ENCODE measurements at regions not wholly inside any gene's neighbourhood (a gene's known extent, or its start where the extent isn't known, plus 50 kb on each side); places are given as distances from the start of the nearest gene placed in this dataset.

- Mint-ChIP-seq H3K4me3 (ENCODE audit: low read depth) (no peak overlapping the region), H3K27me3 (no peaks in the 10 kb centered on the region), H3K4me1 (ENCODE audit: low read depth) (no peaks in the 10 kb centered on the region), H3K36me3 (ENCODE audit: insufficient read depth) (no peaks in the 10 kb centered on the region), H3K9me3 (ENCODE audit: low read depth) (no peaks in the 10 kb centered on the region), H3K27ac (no peak overlapping the region)
- no peak for DNase-seq (ENCODE audit: low spot score, unreplicated experiment)
- no peak for TF ChIP-seq CTCF (IDR thresholded peaks at IDR 0.05; ENCODE audit: unreplicated experiment)
Observed at GRCh38 chr4:62199291-62199810, 999.2 kb downstream of the ADGRL3 start.

- Mint-ChIP-seq H3K27ac (no peak overlapping the region), H3K9me3 (ENCODE audit: low read depth) (no peaks in the 10 kb centered on the region), H3K4me1 (ENCODE audit: low read depth) (no peaks in the 10 kb centered on the region), H3K27me3 (no peaks in the 10 kb centered on the region), H3K36me3 (ENCODE audit: insufficient read depth) (no peaks in the 10 kb centered on the region), H3K4me3 (ENCODE audit: low read depth) (no peak overlapping the region)
- no peak for TF ChIP-seq CTCF (IDR thresholded peaks at IDR 0.05; ENCODE audit: unreplicated experiment)
- DNase-seq (ENCODE audit: low spot score, unreplicated experiment) = no peak
Observed at GRCh38 chr4:62196338-62196737, 996.2 kb downstream of the ADGRL3 start.

- Mint-ChIP-seq H3K4me1 (ENCODE audit: low read depth) (no peaks in the 10 kb centered on the region), H3K9me3 (ENCODE audit: low read depth) (no peaks in the 10 kb centered on the region), H3K4me3 (ENCODE audit: low read depth) (no peak overlapping the region), H3K36me3 (ENCODE audit: insufficient read depth) (no peaks in the 10 kb centered on the region), H3K27me3 (no peaks in the 10 kb centered on the region), H3K27ac (no peak overlapping the region)
- DNase-seq (ENCODE audit: low spot score, unreplicated experiment) = no peak
- TF ChIP-seq CTCF (IDR thresholded peaks at IDR 0.05; ENCODE audit: unreplicated experiment) = no peak
Observed at GRCh38 chr4:62194342-62194741, 994.2 kb downstream of the ADGRL3 start.

- Mint-ChIP-seq H3K4me1 (ENCODE audit: low read depth) (no peaks in the 10 kb centered on the region), H3K36me3 (ENCODE audit: insufficient read depth) (no peaks in the 10 kb centered on the region), H3K4me3 (ENCODE audit: low read depth) (no peak overlapping the region), H3K9me3 (ENCODE audit: low read depth) (no peaks in the 10 kb centered on the region), H3K27ac (no peak overlapping the region), H3K27me3 (no peaks in the 10 kb centered on the region)
- DNase-seq (ENCODE audit: low spot score, unreplicated experiment) = no peak
- TF ChIP-seq CTCF (IDR thresholded peaks at IDR 0.05; ENCODE audit: unreplicated experiment) = no peak
Observed at GRCh38 chr4:62193761-62194160, 993.6 kb downstream of the ADGRL3 start.

- Mint-ChIP-seq H3K4me3 (ENCODE audit: low read depth) (no peak overlapping the region), H3K9me3 (ENCODE audit: low read depth) (peaks cover 6% of the 10 kb centered on the region), H3K27me3 (no peaks in the 10 kb centered on the region), H3K36me3 (ENCODE audit: insufficient read depth) (no peaks in the 10 kb centered on the region), H3K27ac (no peak overlapping the region), H3K4me1 (ENCODE audit: low read depth) (no peaks in the 10 kb centered on the region)
- DNase-seq (ENCODE audit: low spot score, unreplicated experiment) = no peak
- TF ChIP-seq CTCF (IDR thresholded peaks at IDR 0.05; ENCODE audit: unreplicated experiment) = no peak
Observed at GRCh38 chr4:62191451-62192240, 991.5 kb downstream of the ADGRL3 start.
